HG03135 (cell line): ENCODE measurements at regions not wholly inside any gene's neighbourhood (a gene's known extent, or its start where the extent isn't known, plus 50 kb on each side); places are given as distances from the start of the nearest gene placed in this dataset.
"Not testable (repeated sequence)": the region's sequence is repeated elsewhere in the genome, so short reads cannot be mapped to it uniquely, and the experiment has no call there.

ENCODE experiments used
- ATAC-seq: cut with Tn5 transposase; IDR thresholded peaks from one replicate; pipeline ENCODE4 v1.9.1; 2021; ENCODE audit warnings: mild to moderate bottlenecking, moderate library complexity; ENCODE audit not compliant: unreplicated experiment

DNA sequence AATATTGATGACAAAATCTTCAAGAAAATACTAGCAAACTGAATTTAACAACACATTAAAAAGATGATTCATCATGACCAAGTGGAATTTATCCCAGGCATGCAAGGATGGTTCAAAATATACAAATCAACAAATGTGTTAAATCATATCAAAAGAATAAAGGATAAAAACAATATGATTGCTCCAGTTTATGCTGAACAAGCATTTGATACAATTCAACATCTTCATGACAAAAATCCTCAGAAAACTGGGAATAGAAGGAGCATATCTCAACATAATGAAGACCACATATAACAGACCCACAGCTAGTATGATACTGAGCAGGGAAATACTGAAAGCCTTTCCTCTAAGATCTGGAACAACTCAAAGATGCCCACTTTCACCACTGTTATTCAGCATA is 352.3 kb downstream of the PYDC2 start:
- no peak for ATAC-seq

- ATAC-seq: no peak
Observed at GRCh38 chr3:191848818-191849217, 387.9 kb downstream of the PYDC2 start.

- no peak for ATAC-seq
Observed at GRCh38 chr3:191859531-191859930, 398.6 kb downstream of the PYDC2 start.

DNA sequence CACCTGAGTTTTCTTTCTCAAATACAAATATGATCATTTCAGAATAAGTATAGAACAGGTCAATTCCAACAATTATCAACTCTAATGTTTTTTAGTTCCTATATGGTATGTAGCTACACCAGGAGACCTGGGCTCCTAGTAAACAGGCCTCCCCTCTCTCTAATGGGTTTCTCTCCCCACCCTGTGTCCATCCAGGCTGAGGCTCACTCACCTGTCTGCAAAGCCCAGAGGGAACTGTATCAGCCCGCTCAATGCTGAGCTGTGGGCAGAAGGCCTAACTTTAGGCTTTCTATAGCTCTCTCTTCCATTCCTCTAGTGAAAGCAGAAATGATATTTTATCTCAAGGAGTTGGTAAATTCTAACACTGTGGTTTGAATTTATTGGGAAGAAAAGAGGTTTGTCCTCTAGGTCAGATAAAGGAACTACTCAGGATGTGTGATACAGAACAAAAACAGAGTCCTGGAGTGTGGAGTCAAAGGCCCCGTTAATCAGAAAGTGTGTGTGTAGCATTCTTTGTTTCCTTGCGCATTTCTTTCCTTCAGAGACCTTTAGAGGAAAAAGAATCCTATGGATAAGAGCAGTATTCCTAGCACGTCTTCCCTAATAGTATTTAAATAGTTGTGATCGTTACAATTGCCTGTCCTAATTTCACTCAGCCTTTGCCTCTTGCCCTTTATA is 408.9 kb downstream of the PYDC2 start:
- ATAC-seq: no peak

DNA sequence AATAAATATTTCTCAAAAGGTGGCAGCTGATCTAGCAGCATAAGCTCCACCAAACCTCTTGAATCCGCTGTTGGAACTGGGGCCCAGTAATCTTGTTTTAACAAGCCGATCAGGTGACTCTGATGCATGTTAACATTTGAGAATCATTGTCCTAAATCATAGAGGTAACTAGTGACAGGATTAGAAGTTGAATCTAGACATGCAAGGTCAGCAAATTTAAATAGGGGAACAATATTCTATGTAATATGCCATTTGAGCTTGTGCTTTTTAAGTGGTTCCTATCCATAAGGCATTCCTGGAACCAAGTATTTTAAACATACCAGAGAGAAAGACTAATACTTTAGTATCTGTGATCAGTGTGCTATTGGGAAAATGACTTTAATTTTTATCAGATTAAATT is 412.8 kb downstream of the PYDC2 start:
- ATAC-seq: no peak

DNA sequence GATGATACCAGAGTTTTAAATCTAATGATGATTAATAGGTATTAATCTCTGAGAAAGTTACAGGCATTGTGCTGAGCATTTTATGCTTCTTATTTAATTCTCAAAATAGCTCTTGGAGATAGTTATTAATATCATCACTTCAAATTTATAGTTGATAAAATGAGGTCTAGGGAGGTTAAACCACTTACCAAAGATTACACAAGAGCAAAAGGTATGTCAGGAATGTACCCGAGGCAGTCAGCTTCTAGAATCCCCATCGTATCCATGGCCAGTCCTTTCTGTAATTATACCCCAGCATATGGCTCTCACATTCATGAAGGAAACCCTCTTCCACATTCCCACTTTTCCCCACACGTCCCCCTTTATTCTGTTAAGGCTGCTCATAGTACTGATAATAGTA is 421.3 kb downstream of the PYDC2 start:
- no peak for ATAC-seq

DNA sequence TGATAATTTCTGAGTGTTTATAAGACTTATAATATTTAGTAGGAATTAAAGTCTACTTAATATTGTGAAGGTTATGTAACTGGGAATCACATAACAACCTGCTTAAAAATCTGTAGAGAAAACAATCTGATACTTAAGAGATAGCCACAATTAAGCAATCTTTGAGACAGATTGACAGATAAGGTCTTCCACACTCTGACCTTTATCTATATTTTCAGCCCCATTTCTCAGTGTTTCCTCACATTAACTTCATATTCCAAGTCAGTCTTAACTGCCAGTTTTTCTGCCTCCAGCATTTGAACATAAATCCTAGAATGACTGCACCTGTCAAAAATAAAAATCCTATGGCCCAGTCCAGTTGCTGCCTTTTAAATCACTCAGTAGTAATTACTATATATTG is 423.2 kb downstream of the PYDC2 start:
- ATAC-seq: no peak

DNA sequence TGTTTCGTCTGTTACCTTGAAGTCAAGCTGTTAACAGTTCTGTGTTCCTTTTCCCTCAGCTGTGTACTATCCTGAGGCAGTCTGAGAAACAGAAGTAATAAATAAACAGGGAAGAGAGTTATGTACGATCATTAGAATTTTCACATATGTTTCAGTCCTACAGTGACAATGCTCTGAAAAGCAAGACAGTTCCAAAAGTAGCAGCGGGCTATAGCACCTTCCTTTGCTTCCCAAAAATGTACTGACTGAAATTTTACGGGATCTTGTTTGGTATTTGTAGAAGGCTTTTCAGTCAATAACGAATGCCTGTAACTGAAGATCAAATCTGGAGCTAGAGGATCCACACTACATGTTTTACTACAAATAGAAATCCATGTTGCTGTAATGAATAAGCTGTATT is 428.1 kb downstream of the PYDC2 start:
- ATAC-seq: no peak

DNA sequence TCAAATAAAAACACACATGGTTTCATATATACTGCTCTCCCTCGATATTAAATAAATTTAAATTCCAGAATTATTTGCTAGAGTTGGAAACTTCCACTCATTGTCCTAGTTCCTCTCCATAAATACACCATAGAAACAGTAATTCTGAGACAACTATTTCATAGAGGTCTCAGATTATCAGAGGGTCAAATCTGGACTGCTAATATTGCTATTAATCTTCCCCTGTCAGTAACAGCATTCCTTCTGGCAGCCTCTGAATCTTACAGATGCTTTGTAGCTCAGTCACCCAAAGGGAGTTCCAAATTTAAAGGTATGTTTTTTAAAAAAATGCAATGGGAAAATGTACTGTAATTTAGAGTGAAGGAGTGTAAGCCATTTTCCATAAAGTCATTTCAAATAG is 428.8 kb downstream of the PYDC2 start:
- ATAC-seq: no peak

GRCh38 chr3:191894406-191894805 is 433.4 kb downstream of the PYDC2 start:
- ATAC-seq: no peak

GRCh38 chr3:191901741-191902140 is 440.8 kb downstream of the PYDC2 start:
- ATAC-seq: no peak

DNA sequence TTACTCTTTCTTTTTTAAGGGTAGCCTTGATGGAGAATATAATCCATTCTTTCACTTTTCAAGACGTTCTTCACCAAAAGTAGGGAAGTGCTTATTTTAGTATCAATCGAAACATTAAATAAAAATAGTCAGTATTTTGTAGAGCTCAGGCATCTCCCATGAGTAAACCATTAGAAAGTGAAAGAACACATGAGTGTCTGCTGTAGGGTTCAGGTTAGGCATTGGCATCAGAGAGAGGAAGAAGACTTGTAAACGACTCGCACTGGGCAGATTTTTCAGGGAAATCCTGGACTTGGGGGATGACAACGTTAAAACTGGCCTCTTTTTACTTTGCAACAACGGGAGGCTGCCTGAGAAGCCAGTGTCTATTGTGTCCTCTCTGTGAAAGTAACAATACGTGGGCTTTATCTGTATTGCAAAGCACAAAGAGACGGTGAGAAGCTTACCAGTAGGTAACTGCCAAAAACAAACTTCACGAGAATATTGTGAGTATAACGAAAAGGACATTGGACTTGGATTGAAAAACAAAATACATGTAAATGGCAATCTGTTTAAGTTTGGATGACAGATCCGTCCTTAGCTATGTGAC is 451.7 kb downstream of the PYDC2 start:
- ATAC-seq: no peak

DNA sequence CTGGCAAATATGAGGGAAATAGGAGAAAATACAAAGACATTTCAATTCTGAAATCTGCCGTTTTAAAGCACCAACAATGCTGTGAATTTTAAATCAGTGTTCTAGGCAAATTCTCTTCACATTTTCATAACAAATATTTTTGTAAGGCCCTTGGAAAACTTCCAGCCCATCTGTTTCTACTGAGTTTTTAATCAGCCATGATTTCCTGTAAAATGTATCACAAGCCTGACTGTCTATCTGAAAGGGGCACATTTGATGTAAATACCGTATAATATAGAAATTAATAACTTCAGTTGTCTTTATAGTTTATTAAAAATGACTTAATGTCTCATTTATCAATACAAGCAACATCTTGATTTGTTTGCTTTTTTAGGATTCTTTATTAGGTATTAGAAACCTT is 454.7 kb downstream of the PYDC2 start:
- ATAC-seq: no peak

GRCh38 chr3:191919491-191920026 is 458.6 kb downstream of the PYDC2 start:
- ATAC-seq: no peak

DNA sequence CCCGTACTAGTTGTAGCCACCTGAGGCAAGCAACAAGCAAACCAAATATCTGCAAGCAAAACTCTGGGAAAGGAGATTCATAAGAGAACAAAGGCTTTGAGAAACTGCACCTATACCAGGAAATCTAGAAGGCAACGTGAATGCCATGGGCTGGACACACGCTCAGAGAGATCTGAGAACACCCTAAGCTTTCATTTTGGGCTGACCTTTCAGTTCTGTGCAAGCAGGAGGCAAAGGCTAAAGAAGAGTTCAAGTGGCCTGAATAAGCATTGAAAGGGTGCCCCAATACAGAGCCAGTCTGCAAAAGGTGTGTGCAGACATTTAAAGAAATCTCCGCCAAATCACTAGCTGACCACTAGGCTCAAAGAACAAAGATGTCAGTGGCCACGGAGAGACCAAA is 461.6 kb downstream of the PYDC2 start:
- no peak for ATAC-seq

DNA sequence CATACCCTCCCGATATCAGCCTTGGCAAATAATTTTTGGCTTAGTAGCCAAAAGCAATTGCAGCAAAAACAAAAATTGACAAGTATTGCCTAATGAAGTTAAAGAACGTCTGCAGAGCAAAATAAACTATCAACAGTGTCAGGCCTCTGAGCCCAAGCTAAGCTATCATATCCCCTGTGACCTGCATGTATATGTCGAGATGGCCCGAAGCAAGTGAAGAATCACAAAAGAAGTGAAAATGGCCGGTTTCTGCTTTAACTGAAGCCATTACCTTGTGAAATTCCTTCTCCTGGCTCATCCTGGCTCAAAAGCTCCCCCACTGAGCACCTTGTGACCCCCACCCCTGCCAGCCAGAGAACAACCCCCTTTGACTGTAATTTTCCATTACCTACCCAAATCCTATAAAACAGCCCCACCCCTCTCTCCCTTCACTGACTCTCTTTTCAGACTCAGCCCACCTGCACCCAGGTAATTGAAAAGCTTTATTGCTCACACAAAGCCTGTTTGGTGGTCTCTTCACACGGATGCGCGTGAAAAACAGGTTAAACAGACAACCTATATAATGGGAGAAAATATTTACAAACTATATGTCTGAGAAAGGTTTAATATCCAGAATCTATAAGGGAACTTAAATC is 466.3 kb downstream of the PYDC2 start:
- ATAC-seq: not testable (repeated sequence)

DNA sequence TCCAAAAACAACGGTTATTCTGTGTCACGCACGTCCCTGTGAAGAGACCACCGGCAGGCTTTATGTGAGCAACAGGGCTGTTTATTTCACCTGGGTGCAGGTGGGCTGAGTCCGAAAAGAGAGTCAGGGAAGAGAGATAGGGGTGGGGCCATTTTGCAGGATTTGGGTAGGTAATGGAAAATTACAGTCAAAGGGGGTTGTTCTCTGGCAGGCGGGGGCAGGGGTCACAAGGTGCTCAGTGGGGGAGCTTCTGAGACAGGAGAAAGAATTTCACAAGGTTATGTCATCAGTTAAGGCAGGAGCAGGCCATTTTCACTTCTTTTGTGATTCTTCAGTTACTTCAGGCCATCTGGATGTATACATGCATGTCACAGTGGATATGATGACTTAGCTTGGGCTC is 467.0 kb downstream of the PYDC2 start:
- ATAC-seq: not testable (repeated sequence)

GRCh38 chr3:191944835-191945234 is 483.9 kb downstream of the PYDC2 start:
- no peak for ATAC-seq

GRCh38 chr3:191952186-191952585 is 491.2 kb downstream of the PYDC2 start:
- no peak for ATAC-seq

DNA sequence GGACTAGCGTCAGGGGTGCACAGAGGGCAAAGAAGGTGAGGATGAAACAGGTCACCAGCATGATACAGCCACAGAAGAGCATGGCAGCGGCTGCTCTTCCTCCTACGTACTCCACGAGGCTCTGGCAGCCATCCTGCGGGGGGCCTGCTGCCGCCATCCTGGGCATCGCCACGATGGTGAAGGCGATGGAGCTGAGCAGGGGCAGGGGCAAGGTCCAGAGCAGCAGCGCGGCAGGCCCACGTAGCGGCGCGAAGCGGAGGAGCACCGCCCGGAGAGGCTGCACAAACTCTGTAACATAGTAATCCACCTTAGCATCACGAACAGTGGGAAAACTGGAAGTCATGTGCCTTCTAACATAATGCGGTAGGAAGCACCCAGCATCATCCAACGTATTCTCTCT is 491.6 kb downstream of the PYDC2 start:
- ATAC-seq: no peak

- peak; percentile 60 for ATAC-seq
Observed at GRCh38 chr3:191958980-191959671, 498.2 kb downstream of the PYDC2 start.
